Liver (tissue), 8 donors: ENCODE measurements at regions not wholly inside any gene's neighbourhood (a gene's known extent, or its start where the extent isn't known, plus 50 kb on each side); places are given as distances from the start of the nearest gene placed in this dataset.

Experiments used
- DNase-seq: peaks from one replicate; pipeline ENCODE4 v3.0.0-alpha.2; 2017; ENCODE audit warnings: low spot score
- H3K27ac ChIP-seq, 2 donors: one replicate each; pipeline ENCODE4 v1.7.0; 2013; ENCODE audit warnings: inconsistent platforms in 2 of 2, low read length in 2 of 2, control low read depth in 1 of 2, low read depth in 1 of 2, mild to moderate bottlenecking in 1 of 2
- H3K27me3 ChIP-seq, 4 donors: one replicate each; pipeline versions ENCODE4 v1.6.1 to v1.7.0; 2013; ENCODE audit warnings: low read length in 3 of 4, inconsistent platforms in 1 of 4, mild to moderate bottlenecking in 1 of 4, moderate library complexity in 1 of 4; ENCODE audit not compliant: control insufficient read depth in 4 of 4, insufficient read depth in 4 of 4
- H3K36me3 ChIP-seq, 4 donors: one replicate each; pipeline versions ENCODE4 v1.6.1 to v1.7.0; 2013; ENCODE audit warnings: low read length in 3 of 4, mild to moderate bottlenecking in 3 of 4, low read depth in 1 of 4, moderate library complexity in 1 of 4; ENCODE audit not compliant: control insufficient read depth in 4 of 4, insufficient read depth in 3 of 4
- H3K4me1 ChIP-seq, 4 donors: one replicate each; pipeline versions ENCODE4 v1.6.1 to v1.7.0; 2013; ENCODE audit warnings: low read length in 3 of 4, mild to moderate bottlenecking in 3 of 4, moderate library complexity in 1 of 4; ENCODE audit not compliant: control insufficient read depth in 4 of 4, insufficient read depth in 4 of 4
- H3K4me3 ChIP-seq, 3 donors: one replicate each; pipeline versions ENCODE4 v1.6.1 to v1.7.0; 2013; ENCODE audit warnings: low read length in 3 of 3, control low read depth in 1 of 3, low read depth in 1 of 3, mild to moderate bottlenecking in 1 of 3
- H3K9ac ChIP-seq, 2 donors: one replicate each; pipeline ENCODE4 v1.7.0; 2013; ENCODE audit warnings: low read length in 2 of 2, mild to moderate bottlenecking in 2 of 2, moderate library complexity in 2 of 2, control low read depth in 1 of 2, low read depth in 1 of 2
- H3K9me3 ChIP-seq, 4 donors: one replicate each; pipeline versions ENCODE4 v1.6.1 to v1.7.0; 2013; ENCODE audit warnings: low read length in 3 of 4; ENCODE audit not compliant: control insufficient read depth in 4 of 4
- ATF3 ChIP-seq: IDR thresholded peaks from 2 replicates; pipeline ENCODE4 v1.6.1; 2016; ENCODE audit warnings: antibody characterized with exemption
- CTCF ChIP-seq: fragments of 150-350 bp; IDR thresholded peaks from 2 replicates; pipeline ENCODE4 v1.5.1; 2017; ENCODE audit warnings: improper control_type of control experiment, low read depth, low read length; ENCODE audit not compliant: missing input control
- EGR1 ChIP-seq, 2 donors: IDR thresholded peaks; 2 replicates each; pipeline ENCODE4 v1.6.1; 2016 to 2018; ENCODE audit warnings: antibody characterized with exemption in 2 of 2, low read depth in 2 of 2
- FOXA1 ChIP-seq: IDR thresholded peaks from 2 replicates; pipeline ENCODE4 v1.6.1; 2016; ENCODE audit warnings: antibody characterized with exemption
- FOXA2 ChIP-seq: IDR thresholded peaks from 2 replicates; pipeline ENCODE4 v1.6.1; 2016; ENCODE audit warnings: antibody characterized with exemption
- GABPA ChIP-seq, 2 donors: IDR thresholded peaks in 1 of 2; conservative IDR thresholded peaks in 1 of 2; 2 replicates each; pipeline ENCODE4 v1.6.1; 2016; ENCODE audit warnings: antibody characterized with exemption in 2 of 2, mild to moderate bottlenecking in 1 of 2, moderate library complexity in 1 of 2
- HNF4A ChIP-seq, 2 donors: conservative IDR thresholded peaks; 2 replicates each; pipeline ENCODE4 v1.6.1; 2016; ENCODE audit warnings: antibody characterized with exemption in 2 of 2, mild to moderate bottlenecking in 2 of 2
- MAX ChIP-seq: IDR thresholded peaks from 2 replicates; pipeline ENCODE4 v1.6.1; 2016; ENCODE audit warnings: antibody characterized with exemption
- NR2F2 ChIP-seq: IDR thresholded peaks from 2 replicates; pipeline ENCODE4 v1.6.1; 2016; ENCODE audit warnings: antibody characterized with exemption
- RAD21 ChIP-seq, 2 donors: IDR thresholded peaks; 2 replicates each; pipeline ENCODE4 v1.6.1; 2016; ENCODE audit warnings: antibody characterized with exemption in 2 of 2, mild to moderate bottlenecking in 2 of 2
- REST ChIP-seq: IDR thresholded peaks from 2 replicates; pipeline ENCODE4 v1.6.1; 2016; ENCODE audit warnings: antibody characterized with exemption, mild to moderate bottlenecking
- RXRA ChIP-seq, 2 donors: IDR thresholded peaks; 2 replicates each; pipeline ENCODE4 v1.6.1; 2017 to 2018; ENCODE audit warnings: antibody characterized with exemption in 2 of 2, mild to moderate bottlenecking in 1 of 2
- TAF1 ChIP-seq: conservative IDR thresholded peaks from 2 replicates; pipeline ENCODE4 v1.6.1; 2016; ENCODE audit warnings: antibody characterized with exemption, mild to moderate bottlenecking
- YY1 ChIP-seq: IDR thresholded peaks from 2 replicates; pipeline ENCODE4 v1.6.1; 2016; ENCODE audit warnings: antibody characterized with exemption, mild to moderate bottlenecking
- ZBTB33 ChIP-seq: IDR thresholded peaks from 2 replicates; pipeline ENCODE4 v1.6.1; 2016; ENCODE audit warnings: antibody characterized with exemption
- WGBS: extraction: QIAGEN DNeasy Blood & Tissue Kit; methylation state at CpG from one replicate; pipeline ENCODE4 v1.1.7; 2013; 5-methylcytosine and 5-hydroxymethylcytosine counted together
- donor health status: healthy.
- donor health status: healthy.
- donor health status: healthy.
- donor health status: healthy.
- donor health status: healthy.

- Histone ChIP-seq H3K4me3 (no peak overlapping the region), H3K36me3 (no peaks in the 10 kb centered on the region), H3K9ac (no peak overlapping the region), H3K9me3 (peaks cover 0 to 2% (median 0%) of the 10 kb centered on the region in 4 donors), H3K27me3 (peaks cover 0 to 3% (median 0%) of the 10 kb centered on the region in 4 donors), H3K4me1 (no peaks in the 10 kb centered on the region), H3K27ac (no peak overlapping the region)
- no peak for DNase-seq
- WGBS: 77% methylated on average over 5 of the region's 5 CpGs
- no peak for TF ChIP-seq CTCF
- TF ChIP-seq YY1: no peak
- no peak for TF ChIP-seq FOXA2
- TF ChIP-seq RAD21 (IDR thresholded peaks at IDR 0.05): no peak
- no peak for TF ChIP-seq ZBTB33
- no peak for TF ChIP-seq HNF4A (conservative IDR thresholded peaks at IDR 0.05)
- no peak for TF ChIP-seq RXRA (IDR thresholded peaks at IDR 0.05)
- no peak for TF ChIP-seq ATF3
- TF ChIP-seq GABPA (IDR thresholded peaks at IDR 0.05 in 1 of 2, conservative IDR thresholded peaks at IDR 0.05 in 1 of 2): no peak
- TF ChIP-seq MAX: no peak
- TF ChIP-seq TAF1: no peak
- TF ChIP-seq NR2F2: no peak
- no peak for TF ChIP-seq REST
- TF ChIP-seq FOXA1: no peak
- no peak for TF ChIP-seq EGR1 (IDR thresholded peaks at IDR 0.05; ENCODE audit: low read depth in 2 of 2)
Measured at GRCh38 chr10:3511483-3511882, 273.5 kb downstream of the KLF6 start.

- no peak for TF ChIP-seq NR2F2
- WGBS: 69% methylated on average over 6 of the region's 6 CpGs
Measured at GRCh38 chr10:3510741-3511140, 274.3 kb downstream of the KLF6 start.

More at GRCh38 chr10:3510741-3511140, 274.3 kb downstream of the KLF6 start:
- Histone ChIP-seq H3K4me1 (no peaks in the 10 kb centered on the region), H3K9me3 (peaks cover 0 to 2% (median 0%) of the 10 kb centered on the region in 4 donors), H3K27ac (no peak overlapping the region), H3K4me3 (no peak overlapping the region), H3K36me3 (no peaks in the 10 kb centered on the region), H3K9ac (no peak overlapping the region), H3K27me3 (peaks cover 0 to 3% (median 0%) of the 10 kb centered on the region in 4 donors)
- DNase-seq: no peak
